Hematopoietic multipotent progenitor cell treated with erythropoietin and hydrocortisone succinate and interleukin-3 and kit ligand, for 4 days (in vitro differentiated cells): ENCODE measurements at regions not wholly inside any gene's neighbourhood (a gene's known extent, or its start where the extent isn't known, plus 50 kb on each side); places are given as distances from the start of the nearest gene placed in this dataset.
"Not testable (repeated sequence)": the region's sequence is repeated elsewhere in the genome, so short reads cannot be mapped to it uniquely, and the experiment has no call there.

Experiments
- DNase-seq: peaks from one replicate; pipeline ENCODE4 v3.0.0-alpha.2; 2015

DNA sequence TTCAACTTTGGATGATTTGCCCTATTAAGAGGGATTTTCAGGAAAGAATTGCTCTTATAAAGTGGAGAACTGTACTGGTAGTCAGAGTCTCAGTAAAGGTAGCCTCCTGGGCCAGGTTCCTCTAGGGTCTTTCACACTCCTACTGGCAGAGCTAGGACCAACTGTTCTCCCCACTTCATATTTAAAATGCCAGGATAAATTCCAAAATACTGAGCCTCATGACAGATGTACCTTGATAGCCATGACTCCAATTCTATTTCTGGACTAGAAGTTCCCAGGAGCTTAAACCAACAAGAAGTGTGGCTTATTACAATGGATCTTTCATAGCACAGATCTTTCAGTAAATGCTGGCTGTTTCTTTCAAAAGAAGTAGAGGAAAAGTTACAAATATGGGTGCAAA, 126.5 kb downstream of the C12orf75 start:
- DNase-seq: no peak

DNA sequence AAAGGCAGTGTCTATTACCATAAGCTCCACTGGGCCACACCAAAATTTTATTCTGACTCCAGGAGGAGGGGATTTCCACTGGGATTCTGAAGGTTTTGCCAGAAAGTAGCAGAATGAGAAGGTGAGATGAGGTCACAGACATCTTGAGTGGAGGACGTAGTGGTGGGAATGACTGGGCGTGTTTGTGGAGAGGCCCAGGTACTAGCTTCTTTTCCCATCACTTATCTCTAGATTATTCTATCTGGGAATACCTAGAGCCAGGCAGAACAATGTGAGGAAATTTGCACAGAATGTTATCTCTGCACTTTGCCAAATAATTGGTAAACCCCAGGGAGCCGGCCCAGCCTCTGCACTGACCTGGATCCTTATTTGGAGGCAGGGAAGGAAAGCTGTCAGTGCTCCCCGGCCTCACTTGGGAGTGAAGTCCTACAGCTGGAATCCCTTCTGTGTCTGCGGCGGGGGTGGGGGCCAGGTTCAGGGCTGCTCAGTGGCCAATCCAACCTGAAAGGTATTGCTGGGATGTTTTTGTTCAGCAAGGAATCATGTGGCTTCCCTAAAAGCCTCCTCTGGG, 129.4 kb downstream of the C12orf75 start:
- DNase-seq: no peak

GRCh38 chr12:105461271-105461943, 130.9 kb downstream of the C12orf75 start:
- no peak for DNase-seq

GRCh38 chr12:105461944-105462762, 131.7 kb downstream of the C12orf75 start:
- no peak for DNase-seq

- no peak for DNase-seq
These were observed 132.3 kb downstream of the C12orf75 start for GRCh38 chr12:105462831-105463230.

DNA sequence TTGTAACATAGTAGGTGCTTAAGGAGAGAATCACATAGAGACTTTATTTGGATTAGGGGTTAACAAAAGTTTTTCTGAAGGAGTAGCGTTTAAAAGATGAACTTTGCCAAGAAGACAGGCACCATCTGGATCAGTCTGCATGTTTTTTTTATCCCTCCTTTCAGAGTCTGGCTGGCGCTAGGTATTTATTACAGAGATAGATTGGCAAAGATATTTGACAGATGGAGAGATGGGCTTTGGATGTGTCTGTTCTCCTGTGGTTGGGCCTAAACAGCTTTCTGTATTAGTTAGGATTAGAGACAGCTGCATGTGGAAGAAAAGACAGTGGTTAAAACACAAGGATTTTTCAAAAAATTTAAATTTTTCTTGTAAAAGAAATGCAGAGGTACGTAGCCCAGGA, 133.9 kb downstream of the C12orf75 start:
- no peak for DNase-seq

DNA sequence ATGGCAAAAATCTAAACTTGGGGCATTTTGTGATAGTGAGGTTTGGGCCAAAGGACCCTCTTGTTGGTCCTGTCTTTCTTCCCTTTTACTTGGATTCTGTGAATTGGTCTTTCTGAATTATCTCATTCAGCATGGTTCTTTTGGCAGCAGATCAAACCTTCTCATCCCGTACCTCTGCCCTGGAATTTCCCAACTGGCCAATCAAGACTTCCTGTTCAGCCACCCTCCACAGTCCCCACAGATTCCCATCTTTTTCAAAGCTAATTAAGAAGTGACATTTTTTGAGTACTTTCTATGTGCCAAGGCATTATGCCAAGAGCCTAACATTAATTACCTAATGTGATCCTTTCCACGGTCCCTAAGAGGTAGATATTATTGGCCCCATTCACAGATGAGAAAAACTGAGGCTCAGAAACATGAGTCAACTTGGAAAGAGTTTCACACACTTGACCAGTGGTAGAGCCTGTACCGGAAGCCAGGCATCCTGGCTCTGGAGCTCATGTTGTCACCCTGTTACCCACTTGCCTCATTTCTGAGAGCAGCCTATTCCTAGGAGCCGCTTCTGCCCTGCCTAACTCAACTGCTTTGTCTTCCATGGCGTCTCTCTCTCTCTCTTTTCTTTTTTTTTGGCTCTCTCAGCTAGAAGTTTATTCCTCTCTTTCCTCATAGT, 135.9 kb downstream of the C12orf75 start:
- no peak for DNase-seq

DNA sequence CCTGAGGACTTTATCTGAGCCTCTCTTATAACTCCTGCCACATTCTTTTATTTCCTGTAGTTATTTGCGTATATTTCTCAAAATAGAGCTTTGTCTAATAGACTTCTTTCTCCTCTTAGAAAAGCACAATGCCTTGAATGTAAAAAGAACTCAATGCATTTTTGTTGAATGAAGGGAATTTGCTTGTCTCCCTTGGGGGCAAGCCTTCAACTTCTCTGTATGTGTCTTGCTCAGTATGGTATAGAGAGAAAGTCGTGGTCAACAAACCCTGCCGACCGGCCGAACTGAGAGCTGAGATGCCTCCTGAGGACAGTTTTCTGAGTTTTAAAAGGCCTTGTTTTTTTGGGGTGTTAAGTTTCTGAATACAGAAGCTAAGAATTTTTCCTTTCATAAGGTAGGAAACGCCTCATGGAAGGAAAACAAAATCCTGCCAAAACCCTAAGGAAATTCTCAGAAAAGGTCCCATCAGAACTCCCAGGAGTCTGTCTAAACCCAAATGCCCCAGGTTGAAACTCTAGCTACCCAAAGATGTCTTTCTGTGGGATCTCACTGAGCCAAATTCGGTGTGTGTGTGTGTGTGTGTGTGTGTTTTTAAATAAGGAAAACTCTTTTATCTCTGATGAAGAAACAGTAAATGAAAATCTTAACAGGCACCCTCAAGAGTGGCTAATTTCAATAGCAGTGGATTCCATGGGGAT, 136.6 kb downstream of the C12orf75 start:
- DNase-seq: no peak

DNA sequence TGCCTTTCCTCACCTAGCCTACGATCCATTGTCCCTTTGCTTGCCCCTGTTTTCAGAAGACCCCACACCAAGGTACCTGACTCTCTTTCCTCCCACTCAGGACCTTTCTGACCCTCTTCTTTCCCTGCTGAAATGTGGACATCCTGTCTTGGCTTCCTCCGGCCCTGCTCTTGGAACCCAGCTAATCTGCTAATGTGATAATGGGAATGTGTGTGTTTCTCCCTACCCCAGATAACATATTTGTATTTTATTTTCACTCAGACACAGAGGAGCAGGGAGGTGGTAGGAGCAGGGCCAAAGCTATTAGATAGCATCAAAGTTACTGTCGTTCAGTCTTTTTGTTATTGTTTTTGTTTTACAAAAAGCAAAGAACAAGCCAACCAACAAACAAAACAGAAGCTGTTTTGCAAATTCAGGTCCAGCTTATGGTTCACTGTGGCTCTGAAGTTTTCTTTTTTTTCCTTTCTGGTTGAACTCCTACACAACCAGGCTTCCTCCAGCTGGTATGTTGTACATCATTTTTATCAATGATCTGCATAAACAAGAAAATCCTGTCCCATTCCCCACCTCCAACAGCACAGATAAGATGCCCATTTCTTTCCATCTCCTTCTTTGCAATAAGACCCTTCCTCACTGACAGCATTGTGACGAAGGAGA, 137.3 kb downstream of the C12orf75 start:
- DNase-seq: no peak

DNA sequence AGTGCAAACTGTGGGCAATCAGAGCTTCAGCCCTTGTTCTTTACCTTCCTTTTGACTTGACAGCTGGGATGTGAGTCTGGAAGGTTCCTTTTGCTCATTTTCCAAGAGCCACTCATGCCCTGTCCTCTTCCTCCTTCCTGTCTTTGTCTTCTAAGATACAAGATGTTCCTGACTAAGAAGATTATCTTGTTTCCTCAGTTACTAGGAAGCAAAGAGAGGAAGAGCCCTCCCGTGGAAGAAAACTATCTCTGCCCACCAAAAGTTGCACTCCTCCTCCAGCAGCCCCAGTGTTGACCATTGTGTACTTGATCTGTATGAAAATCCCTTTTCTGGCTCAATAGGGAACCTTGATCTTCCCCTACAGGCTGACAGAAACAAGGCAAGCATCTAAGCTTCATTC, 138.0 kb downstream of the C12orf75 start:
- no peak for DNase-seq

- DNase-seq: no peak
These were observed 138.7 kb downstream of the C12orf75 start for GRCh38 chr12:105469211-105469610.

DNA sequence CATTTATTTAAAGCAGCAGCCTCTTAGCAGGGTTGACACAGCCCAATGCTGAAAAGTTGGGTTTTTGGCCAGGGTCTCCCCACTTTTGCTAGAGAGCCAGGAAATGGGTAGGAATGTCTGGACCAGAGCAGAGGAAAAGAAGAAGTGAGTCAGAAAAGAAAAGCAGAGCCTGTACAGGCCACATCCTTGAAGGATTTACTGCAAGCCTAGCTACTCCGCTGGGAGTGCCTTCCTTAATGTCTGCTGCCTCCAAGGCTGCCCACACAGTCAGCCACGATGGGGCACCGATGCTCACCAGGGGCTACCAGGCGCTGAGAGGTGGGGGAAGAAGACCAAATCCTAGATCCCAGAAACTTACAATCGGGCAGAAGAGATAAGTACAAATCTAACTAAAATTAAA, 139.2 kb downstream of the C12orf75 start:
- DNase-seq: no peak

- no peak for DNase-seq
These were observed 139.6 kb downstream of the C12orf75 start for GRCh38 chr12:105470102-105470501.

DNA sequence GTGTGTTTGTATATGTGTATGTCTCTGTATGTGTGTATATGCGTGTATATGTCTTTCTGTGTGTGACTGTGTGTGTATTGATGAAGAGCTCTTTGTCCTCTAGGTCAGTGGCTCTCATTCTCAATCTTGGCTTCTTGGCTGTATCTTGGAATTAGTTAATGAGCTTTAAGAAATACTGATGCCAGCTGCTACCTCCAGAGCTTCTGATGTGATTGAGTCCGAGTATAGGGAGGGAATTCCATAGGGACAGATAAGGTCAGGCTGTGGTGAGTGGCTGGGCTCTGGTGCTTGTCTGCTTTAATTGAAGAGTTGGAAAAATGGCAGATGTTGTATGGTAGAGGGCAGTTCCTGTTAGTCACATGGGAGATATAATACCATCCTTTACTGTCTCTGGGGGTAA, 140.1 kb downstream of the C12orf75 start:
- no peak for DNase-seq

DNA sequence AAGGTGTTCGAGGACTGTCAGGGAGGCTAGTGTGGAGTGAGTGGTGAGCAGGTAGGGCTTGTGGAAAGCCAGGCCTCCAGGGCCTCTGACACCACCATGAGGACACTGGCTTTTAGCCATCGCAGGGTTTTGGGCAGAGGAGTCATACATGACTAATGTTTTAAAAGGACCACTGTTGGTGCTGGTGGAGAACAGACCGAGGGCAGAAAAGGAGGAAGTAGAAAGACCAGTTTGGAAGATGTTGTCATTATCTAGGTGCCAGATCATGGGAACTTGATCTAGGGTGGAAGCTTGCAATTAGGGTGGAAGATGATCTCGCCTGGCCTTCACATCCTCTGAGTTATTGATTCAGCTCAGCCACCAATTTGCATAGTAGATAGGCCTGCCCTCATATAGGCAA, 144.2 kb downstream of the C12orf75 start:
- DNase-seq: peak; percentile 37

GRCh38 chr12:105476616-105477015, 146.1 kb downstream of the C12orf75 start:
- DNase-seq: peak; percentile 69

DNA sequence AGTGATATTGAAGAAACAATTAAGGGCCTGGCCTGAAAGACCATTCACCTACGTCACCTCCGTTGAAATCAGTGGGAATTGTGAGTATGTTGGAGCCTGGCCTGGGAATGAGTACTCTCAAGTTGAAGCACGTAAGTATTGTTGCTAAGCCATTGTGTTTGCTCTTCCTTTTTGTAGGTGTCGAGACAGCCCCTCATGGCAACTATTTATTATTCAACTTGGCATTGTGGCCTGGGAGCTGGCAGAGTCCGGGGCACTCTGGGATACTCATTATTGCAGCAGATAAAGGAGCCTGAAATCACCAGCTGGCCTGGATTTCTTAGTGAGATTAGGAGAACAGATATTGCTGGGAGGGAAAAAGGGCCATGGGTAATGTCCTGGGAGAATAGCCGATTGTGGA, 147.4 kb downstream of the C12orf75 start:
- DNase-seq: no peak

DNA sequence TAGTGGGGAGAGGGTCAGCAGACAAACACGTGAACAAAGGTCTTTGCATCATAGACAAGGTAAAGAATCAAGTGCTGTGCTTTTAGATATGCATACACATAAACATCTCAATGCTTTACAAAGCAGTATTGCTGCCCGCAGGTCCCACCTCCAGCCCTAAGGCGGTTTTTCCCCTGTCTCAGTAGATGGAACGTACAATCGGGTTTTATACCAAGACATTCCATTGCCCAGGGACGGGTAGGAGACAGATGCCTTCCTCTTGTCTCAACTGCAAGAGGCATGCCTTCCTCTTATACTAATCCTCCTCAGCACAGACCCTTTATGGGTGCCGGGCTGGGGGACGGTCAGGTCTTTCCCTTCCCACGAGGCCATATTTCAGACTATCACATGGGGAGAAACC, 148.3 kb downstream of the C12orf75 start:
- DNase-seq: not testable (repeated sequence)

DNA sequence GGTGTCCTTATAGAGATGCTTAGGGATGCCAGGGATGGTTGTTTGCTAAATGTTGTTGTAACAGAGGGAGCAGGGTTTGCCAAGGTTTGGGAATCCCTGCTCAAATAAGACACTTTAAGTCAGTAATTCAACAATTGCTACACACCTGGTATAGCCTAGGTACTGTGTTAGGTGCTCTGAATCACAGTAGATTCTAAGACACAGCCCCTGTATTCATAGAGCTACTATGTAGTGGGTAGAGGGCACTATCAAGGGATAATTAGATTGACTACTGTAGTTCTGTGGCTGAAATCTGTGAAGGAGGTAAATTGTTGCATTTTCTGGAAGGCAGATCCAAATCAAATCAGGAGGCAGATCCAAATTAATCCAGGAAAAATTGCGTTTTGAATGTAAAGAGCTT, 149.2 kb downstream of the C12orf75 start:
- DNase-seq: no peak

DNA sequence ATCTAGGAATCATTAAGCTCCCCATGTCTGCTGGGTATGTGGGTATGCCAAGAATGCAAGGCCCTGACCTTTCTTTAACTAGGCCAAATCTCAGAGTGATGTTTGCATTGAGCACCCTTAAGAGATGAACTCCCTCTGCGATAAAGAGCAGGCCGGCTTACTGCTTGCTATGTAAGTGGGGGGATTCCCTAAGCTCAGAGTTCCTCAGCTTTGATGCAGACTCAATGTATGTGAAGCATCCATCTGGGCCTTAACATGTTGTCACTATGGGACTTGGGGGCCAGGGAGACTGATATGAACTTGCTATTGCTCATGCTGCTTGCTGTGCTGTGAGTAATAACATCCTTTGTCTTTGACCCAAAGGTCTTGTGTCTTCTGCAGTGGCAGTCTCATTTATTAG, 149.7 kb downstream of the C12orf75 start:
- DNase-seq: no peak

GRCh38 chr12:105481392-105482300, 151.2 kb downstream of the C12orf75 start:
- no peak for DNase-seq
